OCI-LY3 (cell line): ENCODE measurements at regions not wholly inside any gene's neighbourhood (a gene's known extent, or its start where the extent isn't known, plus 50 kb on each side); places are given as distances from the start of the nearest gene placed in this dataset.

Experiments used
- H2AFZ ChIP-seq: fragments of 200-600, 300-600 bp; shearing (Covaris generic); 2 replicates; pipeline ENCODE4 v1.6.0; 2014; ENCODE audit warnings: antibody characterized with exemption, low read depth, low read length
- H3K27ac ChIP-seq: fragments of 200-600, 300-600 bp; sonication (generic); 2 replicates; pipeline ENCODE4 v1.5.1; 2014; ENCODE audit warnings: mild to moderate bottlenecking, low read length, moderate library complexity, mixed read lengths
- H3K27me3 ChIP-seq: fragments of 200-600, 300-600 bp; sonication (generic); 2 replicates; pipeline ENCODE4 v1.6.1; 2014; ENCODE audit warnings: low read depth, low read length, mixed read lengths
- H3K36me3 ChIP-seq: fragments of 200-600, 300-600 bp; sonication (generic); replicated peaks from 2 replicates; pipeline ENCODE3; 2014; ENCODE audit warnings: low read depth, low read length, mixed read lengths
- H3K4me1 ChIP-seq: fragments of 300-600, 200-600 bp; sonication (generic); 2 replicates; pipeline ENCODE4 v1.6.1; 2014; ENCODE audit warnings: low read length, mixed read lengths
- H3K4me2 ChIP-seq: fragments of 200-600, 300-600 bp; sonication (generic); 2 replicates; pipeline ENCODE4 v1.6.1; 2014; ENCODE audit warnings: low read length, mixed read lengths
- H3K4me3 ChIP-seq: fragments of 300-600, 200-600 bp; sonication (generic); 2 replicates; pipeline ENCODE4 v1.5.1; 2014; ENCODE audit warnings: antibody characterized with exemption, mild to moderate bottlenecking, low read length, moderate library complexity
- H3K79me2 ChIP-seq: fragments of 300-600, 200-600 bp; shearing (Covaris generic); 2 replicates; pipeline ENCODE4 v1.6.1; 2014; ENCODE audit warnings: mild to moderate bottlenecking, low read length, mixed read lengths
- H3K9ac ChIP-seq: fragments of 300-600, 200-600 bp; shearing (Covaris generic); 2 replicates; pipeline ENCODE4 v1.6.0; 2014; ENCODE audit warnings: mild to moderate bottlenecking, low read length, moderate library complexity
- H3K9me3 ChIP-seq: fragments of 200-600, 300-600 bp; shearing (Covaris generic); 2 replicates; pipeline ENCODE4 v1.6.1; 2014; ENCODE audit warnings: low read length, mixed read lengths; ENCODE audit not compliant: insufficient read depth
- H4K20me1 ChIP-seq: fragments of 200-600, 300-600 bp; sonication (generic); 2 replicates; pipeline ENCODE4 v1.6.1; 2016; ENCODE audit warnings: low read length, mixed read lengths; ENCODE audit not compliant: insufficient read depth
- EZH2phosphoT487 ChIP-seq: fragments of 200-600 bp; shearing (Covaris generic); IDR thresholded peaks from 2 replicates; pipeline ENCODE4 v1.6.1; 2018; ENCODE audit warnings: antibody characterized with exemption, mixed run types, low read depth
- TF ChIP-seq, protein P1 (sequence below): fragments of 200-600, 300-600 bp; sonication (generic); IDR thresholded peaks from 2 replicates; pipeline ENCODE4 v1.5.1; 2014; ENCODE audit warnings: antibody characterized with exemption, low read length, low read depth

DNA sequence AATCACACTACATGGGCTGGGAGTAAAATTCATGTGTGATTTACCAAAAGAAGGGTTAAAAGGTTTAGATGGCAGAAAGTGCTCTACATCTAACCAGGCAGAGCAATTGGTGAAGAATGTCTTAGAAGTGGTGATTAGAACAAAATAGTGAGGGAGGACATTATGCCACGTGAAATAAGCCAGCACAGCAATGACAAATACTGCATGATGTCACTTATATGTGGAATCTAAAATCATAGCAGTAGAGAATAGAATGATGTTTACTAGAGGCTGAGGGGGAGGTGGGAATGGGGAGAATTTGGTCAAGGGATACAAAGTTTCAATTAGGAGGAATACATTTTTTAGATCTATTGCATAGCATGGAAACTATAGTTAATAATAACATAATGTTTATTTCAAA is 253.3 kb downstream of the KCNS3 start:
- TF ChIP-seq EZH2phosphoT487, result no peak
- TF ChIP-seq, protein P1, sequence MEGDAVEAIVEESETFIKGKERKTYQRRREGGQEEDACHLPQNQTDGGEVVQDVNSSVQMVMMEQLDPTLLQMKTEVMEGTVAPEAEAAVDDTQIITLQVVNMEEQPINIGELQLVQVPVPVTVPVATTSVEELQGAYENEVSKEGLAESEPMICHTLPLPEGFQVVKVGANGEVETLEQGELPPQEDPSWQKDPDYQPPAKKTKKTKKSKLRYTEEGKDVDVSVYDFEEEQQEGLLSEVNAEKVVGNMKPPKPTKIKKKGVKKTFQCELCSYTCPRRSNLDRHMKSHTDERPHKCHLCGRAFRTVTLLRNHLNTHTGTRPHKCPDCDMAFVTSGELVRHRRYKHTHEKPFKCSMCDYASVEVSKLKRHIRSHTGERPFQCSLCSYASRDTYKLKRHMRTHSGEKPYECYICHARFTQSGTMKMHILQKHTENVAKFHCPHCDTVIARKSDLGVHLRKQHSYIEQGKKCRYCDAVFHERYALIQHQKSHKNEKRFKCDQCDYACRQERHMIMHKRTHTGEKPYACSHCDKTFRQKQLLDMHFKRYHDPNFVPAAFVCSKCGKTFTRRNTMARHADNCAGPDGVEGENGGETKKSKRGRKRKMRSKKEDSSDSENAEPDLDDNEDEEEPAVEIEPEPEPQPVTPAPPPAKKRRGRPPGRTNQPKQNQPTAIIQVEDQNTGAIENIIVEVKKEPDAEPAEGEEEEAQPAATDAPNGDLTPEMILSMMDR, result no peak
- Histone ChIP-seq H3K27ac (no peak overlapping the region), H3K4me3 (no peak overlapping the region), H3K27me3 (peaks cover 17% of the 10 kb centered on the region), H4K20me1 (no peaks in the 10 kb centered on the region), H3K4me1 (no peaks in the 10 kb centered on the region), H3K9ac (no peak overlapping the region), H3K4me2 (no peak overlapping the region), H2AFZ (no peak overlapping the region), H3K9me3 (no peaks in the 10 kb centered on the region), H3K36me3 (no peaks in the 10 kb centered on the region), H3K79me2 (no peaks in the 10 kb centered on the region)

DNA sequence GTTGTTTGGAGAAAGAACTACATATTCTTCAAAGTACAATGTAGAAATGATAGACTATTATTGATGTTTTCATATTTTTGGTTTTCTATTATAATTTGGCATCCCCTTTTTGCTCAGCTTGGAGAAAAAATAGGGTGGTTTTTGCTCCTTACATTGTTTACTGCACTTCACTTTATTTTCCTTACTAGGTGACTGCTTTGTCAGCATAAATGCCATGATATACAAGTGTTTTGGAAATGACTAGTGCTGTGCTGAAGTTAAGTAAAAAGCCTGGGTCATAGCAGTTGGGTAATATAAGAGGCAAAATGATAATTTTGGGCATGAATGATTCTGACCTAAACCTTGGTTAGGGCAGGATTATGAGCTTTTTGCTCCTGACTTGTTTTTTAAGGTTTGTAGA is 250.9 kb downstream of the KCNS3 start:
- Histone ChIP-seq H3K27me3 (peaks cover 27% of the 10 kb centered on the region), H2AFZ (no peak overlapping the region), H3K27ac (no peak overlapping the region), H3K4me3 (no peak overlapping the region), H3K4me1 (peaks cover 11% of the 10 kb centered on the region), H3K79me2 (no peaks in the 10 kb centered on the region), H3K9ac (no peak overlapping the region), H3K9me3 (no peaks in the 10 kb centered on the region), H4K20me1 (no peaks in the 10 kb centered on the region), H3K36me3 (no peaks in the 10 kb centered on the region), H3K4me2 (no peak overlapping the region)
- TF ChIP-seq EZH2phosphoT487, result no peak
- TF ChIP-seq, protein P1, result no peak

DNA sequence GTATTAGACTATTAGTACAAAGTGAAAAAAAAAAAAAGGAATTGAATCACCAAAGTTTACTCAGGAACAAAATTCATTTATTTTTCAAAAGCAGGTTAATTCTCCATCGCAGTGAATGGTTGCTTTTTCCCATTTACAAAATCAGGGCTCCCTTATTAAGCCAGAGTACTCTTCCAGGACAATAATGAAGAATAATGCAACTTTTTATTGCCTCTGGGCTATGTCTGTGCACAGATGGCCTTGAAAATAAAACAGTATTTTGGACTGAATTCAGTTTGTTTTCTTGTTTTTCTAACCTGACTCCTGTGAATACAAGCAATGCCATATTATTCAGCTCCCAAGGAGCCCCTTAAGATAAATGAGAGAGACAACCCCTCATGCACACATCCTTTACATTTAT is 246.8 kb downstream of the KCNS3 start:
- Histone ChIP-seq H3K27ac (no peak overlapping the region), H3K4me1 (peaks cover 17% of the 10 kb centered on the region), H4K20me1 (no peaks in the 10 kb centered on the region), H3K79me2 (no peaks in the 10 kb centered on the region), H3K27me3 (peaks cover 53% of the 10 kb centered on the region), H3K4me3 (no peak overlapping the region), H3K9ac (no peak overlapping the region), H3K9me3 (no peaks in the 10 kb centered on the region), H3K36me3 (no peaks in the 10 kb centered on the region), H2AFZ (no peak overlapping the region), H3K4me2 (no peak overlapping the region)
- TF ChIP-seq EZH2phosphoT487, result no peak
- TF ChIP-seq, protein P1, result no peak

DNA sequence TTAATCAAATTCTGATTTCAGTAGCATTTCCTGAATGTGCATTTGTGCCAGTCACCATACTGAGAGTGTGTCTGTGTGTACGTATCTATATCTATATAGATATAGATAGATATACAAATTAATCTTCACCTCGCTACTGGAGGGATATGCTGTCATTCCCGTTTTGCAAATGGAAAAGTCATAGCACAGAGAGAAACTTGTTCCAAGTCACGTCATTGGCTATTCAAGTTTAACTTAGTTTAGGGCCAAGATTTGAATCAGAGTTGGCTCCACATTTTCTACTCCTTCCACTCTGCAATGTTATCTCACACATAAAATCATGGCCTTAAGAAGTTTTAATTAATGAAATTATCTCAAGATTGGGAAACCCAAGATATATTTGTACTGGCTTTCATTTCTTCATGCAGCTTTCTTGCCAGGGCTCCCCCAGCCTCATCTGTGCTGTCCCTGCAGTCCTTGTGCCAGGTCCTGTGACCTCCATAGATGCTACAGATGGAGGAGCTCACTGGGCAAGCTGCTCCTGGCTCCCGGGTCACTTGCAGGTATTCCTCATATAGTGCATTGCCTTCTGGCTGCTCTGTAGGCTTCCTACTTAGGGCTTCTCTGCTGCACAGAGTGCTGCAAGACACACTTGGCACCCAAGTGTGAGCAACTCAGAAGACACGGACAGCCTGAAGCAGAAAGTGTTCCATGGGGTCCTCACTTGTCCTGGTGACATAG is 245.8 kb downstream of the KCNS3 start:
- Histone ChIP-seq H3K4me1 (peaks cover 17% of the 10 kb centered on the region), H4K20me1 (no peaks in the 10 kb centered on the region), H3K36me3 (no peaks in the 10 kb centered on the region), H3K4me3 (no peak overlapping the region), H2AFZ (no peak overlapping the region), H3K4me2 (no peak overlapping the region), H3K9me3 (no peaks in the 10 kb centered on the region), H3K27ac (no peak overlapping the region), H3K27me3 (peaks cover 50% of the 10 kb centered on the region), H3K79me2 (no peaks in the 10 kb centered on the region), H3K9ac (no peak overlapping the region)
- TF ChIP-seq EZH2phosphoT487, result no peak
- TF ChIP-seq, protein P1, result no peak
